ENCODE measurements at regions not wholly inside any gene's neighbourhood (a gene's known extent, or its start where the extent isn't known, plus 50 kb on each side); places are given as distances from the start of the nearest gene placed in this dataset.

DNA sequence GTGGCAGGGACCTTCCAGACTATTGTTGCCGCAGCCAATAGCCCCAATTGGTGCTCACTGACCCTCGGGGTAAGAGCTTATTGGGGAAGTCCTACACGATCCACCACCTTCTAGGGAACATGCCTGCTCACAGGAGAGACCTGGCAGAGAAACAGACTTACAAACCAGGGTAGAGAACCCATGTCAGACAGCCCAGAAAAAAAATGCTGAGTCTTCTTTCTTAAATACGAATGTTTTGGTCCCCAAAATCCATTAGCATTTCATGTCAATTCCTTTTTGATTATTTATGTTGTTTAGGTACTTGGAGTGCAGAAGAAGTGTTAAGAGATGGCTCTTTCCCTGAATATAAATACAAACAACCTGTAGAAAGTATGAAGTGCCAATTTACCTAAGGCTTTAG, 84.9 kb upstream of the PDE10A start:
- in situ Hi-C loops (cut with HindIII; ENCODE audit: low sequenced_read_pairs): no loop called here
- no peak overlapping the region for H3K4me3 ChIP-seq (ENCODE audit: low read depth, low read length)
- TF ChIP-seq, protein P1, sequence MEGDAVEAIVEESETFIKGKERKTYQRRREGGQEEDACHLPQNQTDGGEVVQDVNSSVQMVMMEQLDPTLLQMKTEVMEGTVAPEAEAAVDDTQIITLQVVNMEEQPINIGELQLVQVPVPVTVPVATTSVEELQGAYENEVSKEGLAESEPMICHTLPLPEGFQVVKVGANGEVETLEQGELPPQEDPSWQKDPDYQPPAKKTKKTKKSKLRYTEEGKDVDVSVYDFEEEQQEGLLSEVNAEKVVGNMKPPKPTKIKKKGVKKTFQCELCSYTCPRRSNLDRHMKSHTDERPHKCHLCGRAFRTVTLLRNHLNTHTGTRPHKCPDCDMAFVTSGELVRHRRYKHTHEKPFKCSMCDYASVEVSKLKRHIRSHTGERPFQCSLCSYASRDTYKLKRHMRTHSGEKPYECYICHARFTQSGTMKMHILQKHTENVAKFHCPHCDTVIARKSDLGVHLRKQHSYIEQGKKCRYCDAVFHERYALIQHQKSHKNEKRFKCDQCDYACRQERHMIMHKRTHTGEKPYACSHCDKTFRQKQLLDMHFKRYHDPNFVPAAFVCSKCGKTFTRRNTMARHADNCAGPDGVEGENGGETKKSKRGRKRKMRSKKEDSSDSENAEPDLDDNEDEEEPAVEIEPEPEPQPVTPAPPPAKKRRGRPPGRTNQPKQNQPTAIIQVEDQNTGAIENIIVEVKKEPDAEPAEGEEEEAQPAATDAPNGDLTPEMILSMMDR (IDR thresholded peaks at IDR 0.05; ENCODE audit: low read depth, low read length, missing control alignments): no peak
- no peak for DNase-seq (ENCODE audit: low read depth)

- TF ChIP-seq, protein P1 (IDR thresholded peaks at IDR 0.05; ENCODE audit: low read depth, low read length, missing control alignments): no peak
- DNase-seq (ENCODE audit: low read depth): no peak
- in situ Hi-C loops (cut with HindIII; ENCODE audit: low sequenced_read_pairs): no loop called here
- H3K4me3 ChIP-seq (ENCODE audit: low read depth, low read length): no peak overlapping the region
Measured at GRCh38 chr6:165746331-165746730, 83.3 kb upstream of the PDE10A start.

DNA sequence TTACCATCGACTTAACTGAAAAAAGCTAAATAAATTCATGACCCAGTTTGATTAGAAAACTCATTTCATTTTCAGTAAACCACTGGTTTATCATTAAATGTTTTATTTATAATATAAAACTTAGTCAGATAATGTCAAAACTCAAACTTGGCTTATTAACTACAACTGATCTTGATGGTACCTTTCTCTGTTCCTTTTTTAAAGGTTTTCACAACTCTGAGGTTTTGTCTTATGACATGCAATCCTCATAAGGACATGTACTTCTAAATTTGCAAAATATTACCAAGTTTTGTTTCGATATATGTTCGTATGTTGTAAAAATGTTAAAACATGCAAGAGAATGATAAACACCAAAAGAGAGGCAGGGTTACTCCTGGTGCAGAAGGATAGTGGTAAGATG, 82.5 kb upstream of the PDE10A start:
- TF ChIP-seq, protein P1 (IDR thresholded peaks at IDR 0.05; ENCODE audit: low read depth, low read length, missing control alignments): no peak
- DNase-seq (ENCODE audit: low read depth): no peak
- in situ Hi-C loops (cut with HindIII; ENCODE audit: low sequenced_read_pairs): no loop called here
- H3K4me3 ChIP-seq (ENCODE audit: low read depth, low read length): no peak overlapping the region

DNA sequence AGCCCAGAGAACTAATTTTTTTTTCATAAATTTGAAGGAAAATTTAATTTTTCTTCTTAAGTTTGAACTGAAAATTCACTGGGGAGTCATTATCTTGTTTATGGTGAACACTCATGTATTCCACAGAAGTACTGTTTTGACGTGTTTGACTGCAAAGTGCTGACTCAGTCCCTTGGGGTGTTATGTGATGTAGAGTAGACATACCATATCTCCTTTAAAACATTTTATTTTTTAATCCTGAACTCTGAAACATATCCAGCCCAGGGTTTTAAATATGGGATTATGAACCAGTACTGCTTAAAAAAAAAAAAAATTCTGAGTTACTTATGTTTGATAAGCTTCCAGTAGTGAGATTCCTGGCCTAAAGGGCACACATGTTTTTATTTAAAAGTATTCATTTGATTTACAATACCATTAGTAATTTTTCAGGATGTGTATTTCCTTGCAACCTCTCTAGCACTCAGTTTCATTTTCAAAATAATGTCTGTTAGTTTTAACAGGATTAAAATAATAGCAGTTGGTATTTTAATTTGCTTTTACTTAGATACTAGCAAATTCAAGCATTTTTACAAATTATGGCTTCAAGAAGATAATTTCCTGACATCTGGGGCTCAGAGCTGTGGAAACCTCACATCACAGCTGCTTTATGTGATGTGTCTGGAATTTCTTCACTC, 81.7 kb upstream of the PDE10A start:
- DNase-seq (ENCODE audit: low read depth): no peak
- H3K4me3 ChIP-seq (ENCODE audit: low read depth, low read length): no peak overlapping the region
- in situ Hi-C loops (cut with HindIII; ENCODE audit: low sequenced_read_pairs): no loop called here
- TF ChIP-seq, protein P1 (IDR thresholded peaks at IDR 0.05; ENCODE audit: low read depth, low read length, missing control alignments): no peak

GRCh38 chr6:165743366-165743898, 80.4 kb upstream of the PDE10A start:
- H3K4me3 ChIP-seq (ENCODE audit: low read depth, low read length): no peak overlapping the region
- TF ChIP-seq, protein P1 (IDR thresholded peaks at IDR 0.05; ENCODE audit: low read depth, low read length, missing control alignments): no peak
- no peak for DNase-seq (ENCODE audit: low read depth)
- in situ Hi-C loops (cut with HindIII; ENCODE audit: low sequenced_read_pairs): no loop called here

GRCh38 chr6:165742047-165742446, 79.0 kb upstream of the PDE10A start:
- DNase-seq (ENCODE audit: low read depth): no peak
- in situ Hi-C loops (cut with HindIII; ENCODE audit: low sequenced_read_pairs): no loop called here
- TF ChIP-seq, protein P1 (IDR thresholded peaks at IDR 0.05; ENCODE audit: low read depth, low read length, missing control alignments): no peak
- no peak overlapping the region for H3K4me3 ChIP-seq (ENCODE audit: low read depth, low read length)
